Muscle layer of colon (tissue), 2 donors: ENCODE measurements at regions not wholly inside any gene's neighbourhood (a gene's known extent, or its start where the extent isn't known, plus 50 kb on each side); places are given as distances from the start of the nearest gene placed in this dataset.

Experiments used
- H3K27ac ChIP-seq: one replicate; pipeline ENCODE4 v1.7.0; 2013; ENCODE audit warnings: low read depth, mild to moderate bottlenecking, low read length, moderate library complexity
- H3K27me3 ChIP-seq, 2 donors: one replicate each; pipeline ENCODE4 v1.7.0; 2013; ENCODE audit warnings: low read length in 2 of 2, mild to moderate bottlenecking in 2 of 2; ENCODE audit not compliant: insufficient read depth in 2 of 2, control insufficient read depth in 1 of 2
- H3K36me3 ChIP-seq: one replicate; pipeline ENCODE4 v1.7.0; 2013; ENCODE audit warnings: mild to moderate bottlenecking, low read length; ENCODE audit not compliant: insufficient read depth
- H3K4me1 ChIP-seq: one replicate; pipeline ENCODE4 v1.7.0; 2013; ENCODE audit warnings: mild to moderate bottlenecking, low read length; ENCODE audit not compliant: insufficient read depth
- H3K4me3 ChIP-seq, 2 donors: one replicate each; pipeline ENCODE4 v1.7.0; 2013; ENCODE audit warnings: low read length in 2 of 2, low read depth in 1 of 2, mild to moderate bottlenecking in 1 of 2, moderate library complexity in 1 of 2
- H3K9ac ChIP-seq: one replicate; pipeline ENCODE4 v1.7.0; 2013; ENCODE audit warnings: low read length
- H3K9me3 ChIP-seq: one replicate; pipeline ENCODE4 v1.7.0; 2013; ENCODE audit warnings: mild to moderate bottlenecking, low read length
- donor health status: abdominal sarcoma.
- donor health status: Adenocarcinoma of cecum.

GRCh38 chr6:100322886-100323285, 141.8 kb downstream of the SIM1 start:
- no peak overlapping the region for H3K9ac ChIP-seq
- H3K4me3 ChIP-seq = no peak overlapping the region
- H3K4me1 ChIP-seq = no peaks in the 10 kb centered on the region
- no peak overlapping the region for H3K27ac ChIP-seq
- H3K27me3 ChIP-seq = no peaks in the 10 kb centered on the region
- H3K9me3 ChIP-seq = no peaks in the 10 kb centered on the region
- H3K36me3 ChIP-seq = no peaks in the 10 kb centered on the region

GRCh38 chr6:100320686-100321085, 144.0 kb downstream of the SIM1 start:
- Histone ChIP-seq H3K36me3 (no peaks in the 10 kb centered on the region), H3K4me1 (no peaks in the 10 kb centered on the region), H3K27me3 (no peaks in the 10 kb centered on the region), H3K9me3 (no peaks in the 10 kb centered on the region), H3K9ac (no peak overlapping the region), H3K4me3 (no peak overlapping the region), H3K27ac (no peak overlapping the region)

GRCh38 chr6:100317031-100317430, 147.7 kb downstream of the SIM1 start:
- Histone ChIP-seq H3K9ac (no peak overlapping the region), H3K36me3 (no peaks in the 10 kb centered on the region), H3K27ac (no peak overlapping the region), H3K9me3 (no peaks in the 10 kb centered on the region), H3K4me1 (no peaks in the 10 kb centered on the region), H3K27me3 (no peaks in the 10 kb centered on the region), H3K4me3 (no peak overlapping the region)

GRCh38 chr6:100314186-100314585, 150.5 kb downstream of the SIM1 start:
- Histone ChIP-seq H3K27ac (no peak overlapping the region), H3K4me1 (no peaks in the 10 kb centered on the region), H3K27me3 (no peaks in the 10 kb centered on the region), H3K4me3 (no peak overlapping the region), H3K9ac (no peak overlapping the region), H3K9me3 (no peaks in the 10 kb centered on the region), H3K36me3 (no peaks in the 10 kb centered on the region)

- Histone ChIP-seq H3K36me3 (no peaks in the 10 kb centered on the region), H3K9ac (no peak overlapping the region), H3K27me3 (no peaks in the 10 kb centered on the region), H3K4me1 (no peaks in the 10 kb centered on the region), H3K9me3 (no peaks in the 10 kb centered on the region), H3K4me3 (no peak overlapping the region), H3K27ac (no peak overlapping the region)
Observed at GRCh38 chr6:100311707-100312251, 152.9 kb downstream of the SIM1 start.

GRCh38 chr6:100309174-100309573, 155.5 kb downstream of the SIM1 start:
- no peaks in the 10 kb centered on the region for H3K27me3 ChIP-seq
- H3K9me3 ChIP-seq = no peaks in the 10 kb centered on the region
- no peak overlapping the region for H3K27ac ChIP-seq
- H3K4me1 ChIP-seq = no peaks in the 10 kb centered on the region
- no peak overlapping the region for H3K9ac ChIP-seq
- no peak overlapping the region for H3K4me3 ChIP-seq
- no peaks in the 10 kb centered on the region for H3K36me3 ChIP-seq

- no peak overlapping the region for H3K4me3 ChIP-seq
- H3K27me3 ChIP-seq = no peaks in the 10 kb centered on the region
- no peaks in the 10 kb centered on the region for H3K4me1 ChIP-seq
- no peak overlapping the region for H3K9ac ChIP-seq
- no peak overlapping the region for H3K27ac ChIP-seq
- no peaks in the 10 kb centered on the region for H3K9me3 ChIP-seq
- H3K36me3 ChIP-seq = no peaks in the 10 kb centered on the region
Observed at GRCh38 chr6:100307561-100307960, 157.2 kb downstream of the SIM1 start.

GRCh38 chr6:100305209-100305869, 159.4 kb downstream of the SIM1 start:
- no peak overlapping the region for H3K9ac ChIP-seq
- H3K36me3 ChIP-seq = no peaks in the 10 kb centered on the region
- H3K9me3 ChIP-seq = no peaks in the 10 kb centered on the region
- H3K4me3 ChIP-seq = no peak overlapping the region
- no peak overlapping the region for H3K27ac ChIP-seq
- no peaks in the 10 kb centered on the region for H3K4me1 ChIP-seq
- no peaks in the 10 kb centered on the region for H3K27me3 ChIP-seq

- Histone ChIP-seq H3K27me3 (no peaks in the 10 kb centered on the region), H3K4me3 (no peak overlapping the region), H3K27ac (no peak overlapping the region), H3K9ac (no peak overlapping the region), H3K9me3 (no peaks in the 10 kb centered on the region), H3K4me1 (no peaks in the 10 kb centered on the region), H3K36me3 (no peaks in the 10 kb centered on the region)
Observed at GRCh38 chr6:100304575-100304974, 160.1 kb downstream of the SIM1 start.

- Histone ChIP-seq H3K27me3 (no peaks in the 10 kb centered on the region), H3K4me3 (no peak overlapping the region), H3K9ac (no peak overlapping the region), H3K27ac (no peak overlapping the region), H3K9me3 (no peaks in the 10 kb centered on the region), H3K36me3 (no peaks in the 10 kb centered on the region), H3K4me1 (no peaks in the 10 kb centered on the region)
Observed at GRCh38 chr6:100301731-100302130, 163.0 kb downstream of the SIM1 start.

- H3K27ac ChIP-seq = no peak overlapping the region
- H3K9ac ChIP-seq = no peak overlapping the region
- H3K4me1 ChIP-seq = no peaks in the 10 kb centered on the region
- no peaks in the 10 kb centered on the region for H3K36me3 ChIP-seq
- H3K9me3 ChIP-seq = no peaks in the 10 kb centered on the region
- H3K4me3 ChIP-seq = no peak overlapping the region
- H3K27me3 ChIP-seq = no peaks in the 10 kb centered on the region
Observed at GRCh38 chr6:100300221-100300736, 164.4 kb downstream of the SIM1 start.
